ENCODE measurements at regions not wholly inside any gene's neighbourhood (a gene's known extent, or its start where the extent isn't known, plus 50 kb on each side); places are given as distances from the start of the nearest gene placed in this dataset.

DNA sequence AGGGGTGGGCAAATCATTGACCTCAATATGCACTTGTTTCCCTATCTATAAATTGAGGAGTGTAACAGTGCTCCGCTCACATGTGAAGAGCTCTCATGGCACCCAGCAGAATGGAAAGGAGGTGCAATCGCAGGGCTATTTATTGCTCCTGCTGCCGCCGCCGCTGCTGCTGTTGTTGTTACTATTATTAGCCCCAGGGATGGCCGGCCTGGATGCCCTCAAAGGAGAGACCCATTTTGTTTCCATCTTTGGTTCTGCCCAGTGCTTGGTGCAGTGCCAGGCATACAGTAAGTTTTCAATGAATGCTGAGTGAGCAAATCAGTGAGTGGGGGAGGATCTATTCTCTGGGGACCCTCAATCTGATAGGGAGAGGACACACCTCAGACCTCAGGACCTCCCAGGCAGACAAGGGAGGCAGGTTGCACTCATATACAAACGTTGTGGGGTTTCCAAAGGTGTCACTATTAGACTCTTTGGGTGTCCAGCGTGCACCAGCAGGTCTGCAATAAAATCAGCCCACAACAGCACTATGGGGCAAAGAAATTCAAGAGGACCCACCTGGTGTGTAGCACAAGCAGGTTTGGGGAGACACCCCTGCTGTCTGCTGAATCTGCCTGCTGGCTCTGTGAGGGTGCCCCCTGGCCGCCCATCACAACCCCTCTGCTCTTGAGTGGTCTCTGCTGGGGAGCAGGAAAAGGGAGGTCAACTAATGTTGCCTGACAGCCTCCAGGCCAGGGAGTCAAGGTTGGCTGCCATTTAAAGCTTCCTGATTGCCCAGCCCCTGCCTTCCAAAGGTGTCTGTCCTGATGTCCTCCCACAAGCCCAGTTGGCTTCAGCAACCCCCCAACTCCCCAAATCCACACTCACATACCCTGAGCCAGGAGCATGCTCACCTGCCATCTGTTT, 136.3 kb downstream of the ACTL8 start:
- TF ChIP-seq CTCF (conservative IDR thresholded peaks at IDR 0.05; ENCODE audit: low read depth, low read length): no peak
- TF ChIP-seq EZH2 (IDR thresholded peaks at IDR 0.05; ENCODE audit: borderline replicate concordance, low read depth, low read length, poor library complexity, severe bottlenecking): no peak
